Gastrocnemius medialis (tissue), 4 donors: ENCODE measurements at regions not wholly inside any gene's neighbourhood (a gene's known extent, or its start where the extent isn't known, plus 50 kb on each side); places are given as distances from the start of the nearest gene placed in this dataset.

Experiments
- ATAC-seq, 2 donors: fragments of 150-250 bp; one replicate each; pipeline ENCODE4 v1.9.1; 2016
- DNase-seq, 2 donors: peaks; one replicate each; pipeline ENCODE4 v3.0.0-alpha.2; 2019
- H3K27ac ChIP-seq, 4 donors: fragments of 200-600 bp; sonication (generic); 1 replicate in 1 of 4; 2 replicates in 3 of 4; pipeline ENCODE4 v1.5.1; 2016 to 2018; ENCODE audit warnings: mild to moderate bottlenecking in 2 of 4, moderate library complexity in 1 of 4
- H3K27me3 ChIP-seq, 3 donors: fragments of 200-600 bp; sonication (generic) in 2 of 3; 1 replicate in 1 of 3; 2 replicates in 2 of 3; pipeline versions ENCODE4 v1.5.1 to v1.6.0; 2016 to 2019; ENCODE audit warnings: mild to moderate bottlenecking in 1 of 3, moderate library complexity in 1 of 3
- H3K36me3 ChIP-seq, 2 donors: fragments of 200-600 bp; sonication (generic) in 1 of 2; one replicate each; pipeline ENCODE4 v1.5.1; 2017 to 2018
- H3K4me1 ChIP-seq, 2 donors: fragments of 200-600 bp; sonication (generic) in 1 of 2; one replicate each; pipeline ENCODE4 v1.5.1; 2016 to 2017; ENCODE audit warnings: mild to moderate bottlenecking in 2 of 2
- H3K4me3 ChIP-seq, 4 donors: fragments of 200-600 bp; sonication (generic) in 3 of 4; 1 replicate in 1 of 4; 2 replicates in 3 of 4; pipeline ENCODE4 v1.5.1; 2016 to 2019; ENCODE audit warnings: mild to moderate bottlenecking in 2 of 4
- H3K9me3 ChIP-seq, 3 donors: fragments of 200-600 bp; sonication (generic) in 2 of 3; 1 replicate in 1 of 3; 2 replicates in 2 of 3; pipeline ENCODE4 v1.5.1; 2016 to 2019
- POLR2A ChIP-seq, 2 donors: fragments of 450-650 bp; IDR thresholded peaks; one replicate each; pipeline ENCODE4 v1.6.1; 2017; ENCODE audit warnings: antibody characterized with exemption in 2 of 2, mild to moderate bottlenecking in 2 of 2, moderate library complexity in 2 of 2
- in situ Hi-C, 4 donors: fragments of 200-750 bp; cut with MboI; loops; one replicate each; pipeline versions ENCODE4 v1.15.0 to v1.8.0; 2017; ENCODE audit warnings: low sequenced_read_pairs in 4 of 4
- intact Hi-C: fragments of 100-400 bp; cut with DNase I; formaldehyde crosslinking; loops from one replicate; pipeline ENCODE4 v1.15.1; 2023; ENCODE audit warnings: low total_unique reads
- TF ChIP-seq, protein P1 (sequence below), 5 experiments: fragments of 450-650 bp in 3 of 5; fragments of 200-600 bp in 2 of 5; sonication (generic) in 2 of 5; IDR thresholded peaks in 4 of 5; conservative IDR thresholded peaks in 1 of 5; 1 replicate in 4 of 5; 2 replicates in 1 of 5; pipeline ENCODE4 v1.5.1; 2016 to 2019; ENCODE audit warnings: antibody characterized with exemption in 5 of 5, mild to moderate bottlenecking in 3 of 5, moderate library complexity in 3 of 5

DNA sequence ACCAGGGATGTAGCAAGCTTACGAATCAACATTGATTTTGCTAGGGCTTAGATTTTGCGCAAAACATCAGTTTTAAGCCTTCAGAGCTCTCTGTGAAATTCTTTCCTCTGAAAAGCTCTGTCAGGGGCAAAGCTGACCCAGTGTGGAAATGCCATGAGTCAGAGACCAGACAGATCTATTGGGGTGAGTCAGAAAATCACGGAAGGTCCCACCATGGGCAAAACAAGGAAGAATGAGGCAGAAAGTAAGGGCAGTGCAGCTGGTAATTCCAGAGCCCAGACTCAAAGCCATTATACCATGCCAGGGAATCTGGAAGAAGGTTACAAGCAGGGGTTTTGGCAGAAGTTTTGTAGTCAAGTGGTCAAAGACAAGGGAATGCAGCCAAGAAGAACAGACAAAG lies 256.6 kb upstream of the CTAGE1 start:
- Histone ChIP-seq H3K27me3 (no peaks in the 10 kb centered on the region), H3K4me1 (no peaks in the 10 kb centered on the region), H3K9me3 (no peaks in the 10 kb centered on the region), H3K27ac (no peak overlapping the region), H3K4me3 (no peak overlapping the region), H3K36me3 (no peaks in the 10 kb centered on the region)
- intact Hi-C loops, result no loop called here
- ATAC-seq, result no peak
- in situ Hi-C loops, result loop anchor here in 1 of 4 donors (25.0 kb wide), 1 partner anchor 112 kb away; no protein-coding TSS in a partner anchor
- TF ChIP-seq, protein P1, sequence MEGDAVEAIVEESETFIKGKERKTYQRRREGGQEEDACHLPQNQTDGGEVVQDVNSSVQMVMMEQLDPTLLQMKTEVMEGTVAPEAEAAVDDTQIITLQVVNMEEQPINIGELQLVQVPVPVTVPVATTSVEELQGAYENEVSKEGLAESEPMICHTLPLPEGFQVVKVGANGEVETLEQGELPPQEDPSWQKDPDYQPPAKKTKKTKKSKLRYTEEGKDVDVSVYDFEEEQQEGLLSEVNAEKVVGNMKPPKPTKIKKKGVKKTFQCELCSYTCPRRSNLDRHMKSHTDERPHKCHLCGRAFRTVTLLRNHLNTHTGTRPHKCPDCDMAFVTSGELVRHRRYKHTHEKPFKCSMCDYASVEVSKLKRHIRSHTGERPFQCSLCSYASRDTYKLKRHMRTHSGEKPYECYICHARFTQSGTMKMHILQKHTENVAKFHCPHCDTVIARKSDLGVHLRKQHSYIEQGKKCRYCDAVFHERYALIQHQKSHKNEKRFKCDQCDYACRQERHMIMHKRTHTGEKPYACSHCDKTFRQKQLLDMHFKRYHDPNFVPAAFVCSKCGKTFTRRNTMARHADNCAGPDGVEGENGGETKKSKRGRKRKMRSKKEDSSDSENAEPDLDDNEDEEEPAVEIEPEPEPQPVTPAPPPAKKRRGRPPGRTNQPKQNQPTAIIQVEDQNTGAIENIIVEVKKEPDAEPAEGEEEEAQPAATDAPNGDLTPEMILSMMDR (IDR thresholded peaks at IDR 0.05 in 4 of 5, conservative IDR thresholded peaks at IDR 0.05 in 1 of 5), result no peak
- no peak for TF ChIP-seq POLR2A (IDR thresholded peaks at IDR 0.05)
- no peak for DNase-seq

DNA sequence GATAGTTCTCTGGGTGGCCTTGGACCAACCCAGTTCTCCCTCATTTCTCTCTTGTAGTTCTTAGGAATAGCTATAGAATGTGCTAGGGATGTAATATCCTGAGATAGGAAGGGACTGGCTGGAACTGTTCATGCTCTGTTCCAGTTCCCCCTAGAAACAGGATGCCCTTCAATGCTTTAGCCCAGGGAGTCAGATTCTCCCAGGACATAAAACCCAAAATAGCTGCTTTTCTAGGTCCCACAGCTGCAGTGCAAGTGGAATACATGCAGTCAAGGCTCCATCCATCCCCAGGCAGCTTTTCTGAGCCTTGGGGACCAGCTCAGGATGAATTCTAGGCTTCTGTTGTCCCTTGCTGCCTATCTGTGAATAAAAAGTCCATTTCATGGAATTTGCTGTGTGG lies 257.3 kb upstream of the CTAGE1 start:
- Histone ChIP-seq H3K4me1 (no peaks in the 10 kb centered on the region), H3K4me3 (no peak overlapping the region), H3K36me3 (no peaks in the 10 kb centered on the region), H3K27me3 (no peaks in the 10 kb centered on the region), H3K27ac (no peak overlapping the region), H3K9me3 (no peaks in the 10 kb centered on the region)
- TF ChIP-seq POLR2A (IDR thresholded peaks at IDR 0.05), result no peak
- TF ChIP-seq, protein P1 (IDR thresholded peaks at IDR 0.05 in 4 of 5, conservative IDR thresholded peaks at IDR 0.05 in 1 of 5), result no peak
- in situ Hi-C loops (no loop called here), intact Hi-C loops (no loop called here)
- DNase-seq (no peak), ATAC-seq (no peak)

DNA sequence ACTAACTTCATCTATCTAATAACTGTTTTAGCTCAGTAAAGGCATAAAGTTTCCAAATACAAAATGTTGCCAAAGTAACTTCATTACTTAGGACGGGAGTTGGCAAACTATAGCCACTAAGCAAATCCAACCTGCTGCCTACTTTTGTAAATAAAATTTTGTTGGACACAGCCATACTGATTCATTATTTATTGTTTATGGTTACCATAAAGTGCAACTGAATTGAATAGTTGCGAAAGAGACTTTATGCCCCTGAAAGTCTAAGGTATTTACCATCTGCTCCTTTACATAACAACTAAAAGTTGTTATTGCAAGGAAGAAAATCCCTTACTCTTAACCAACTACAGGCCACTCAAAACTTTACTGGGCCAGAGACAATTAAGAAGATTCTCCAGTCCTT lies 256.7 kb upstream of the RBBP8 start:
- no peaks in the 10 kb centered on the region for H3K27me3 ChIP-seq

DNA sequence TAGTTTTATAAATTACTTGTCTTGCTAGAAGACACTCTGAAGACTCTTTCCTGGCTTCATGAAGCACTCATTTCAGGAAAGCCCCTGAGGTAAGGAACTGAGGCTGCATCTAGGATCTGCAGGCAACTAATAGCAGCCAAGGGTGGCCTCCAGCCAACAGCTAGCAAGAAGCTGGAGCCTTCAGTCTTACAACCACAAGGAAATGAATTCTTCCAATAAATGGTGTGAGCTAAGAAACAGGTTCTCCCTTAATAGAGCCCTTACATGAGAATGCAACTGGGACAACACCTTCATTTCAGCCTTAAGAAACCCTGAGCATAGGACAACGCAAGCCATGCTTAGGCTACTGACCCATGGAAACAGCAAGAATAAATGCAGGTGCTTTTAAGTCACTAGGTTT lies 254.6 kb upstream of the RBBP8 start:
- in situ Hi-C loops, result no loop called here

More for the DNA sequence above, 256.7 kb upstream of the RBBP8 start:
- in situ Hi-C loops, result no loop called here
- H3K4me1 ChIP-seq, result no peaks in the 10 kb centered on the region
- intact Hi-C loops, result no loop called here
- TF ChIP-seq POLR2A (IDR thresholded peaks at IDR 0.05), result no peak
- TF ChIP-seq, protein P1 (IDR thresholded peaks at IDR 0.05 in 4 of 5, conservative IDR thresholded peaks at IDR 0.05 in 1 of 5), result no peak
- H3K36me3 ChIP-seq, result no peaks in the 10 kb centered on the region
- H3K4me3 ChIP-seq, result no peak overlapping the region
- no peak overlapping the region for H3K27ac ChIP-seq
- DNase-seq, result no peak
- no peaks in the 10 kb centered on the region for H3K9me3 ChIP-seq
- no peak for ATAC-seq

More for the DNA sequence above, 254.6 kb upstream of the RBBP8 start:
- no peak for DNase-seq
- ATAC-seq, result no peak
- Histone ChIP-seq H3K27me3 (no peaks in the 10 kb centered on the region), H3K9me3 (no peaks in the 10 kb centered on the region), H3K36me3 (no peaks in the 10 kb centered on the region), H3K27ac (no peak overlapping the region), H3K4me3 (no peak overlapping the region), H3K4me1 (no peaks in the 10 kb centered on the region)
- intact Hi-C loops, result no loop called here
- TF ChIP-seq, protein P1 (IDR thresholded peaks at IDR 0.05 in 4 of 5, conservative IDR thresholded peaks at IDR 0.05 in 1 of 5), result no peak
- no peak for TF ChIP-seq POLR2A (IDR thresholded peaks at IDR 0.05)
